Glutamatergic neuron (in vitro differentiated cells): ENCODE measurements at regions not wholly inside any gene's neighbourhood (a gene's known extent, or its start where the extent isn't known, plus 50 kb on each side); places are given as distances from the start of the nearest gene placed in this dataset.

Experiments
- DNase-seq: peaks from one replicate; pipeline ENCODE4 v3.0.0; 2022
- H3K27ac Mint-ChIP-seq: one replicate; pipeline ENCODE4 v1.8.0; 2020; ENCODE audit warnings: mild to moderate bottlenecking, mixed read lengths, inconsistent platforms; ENCODE audit not compliant: unreplicated experiment
- H3K27me3 Mint-ChIP-seq: one replicate; pipeline ENCODE4 v1.8.0; 2020; ENCODE audit warnings: mild to moderate bottlenecking, moderate library complexity, mixed read lengths, inconsistent platforms; ENCODE audit not compliant: unreplicated experiment
- H3K36me3 Mint-ChIP-seq: one replicate; pipeline ENCODE4 v1.8.0; 2020; ENCODE audit warnings: mild to moderate bottlenecking, mixed read lengths, inconsistent platforms; ENCODE audit not compliant: unreplicated experiment
- H3K4me1 Mint-ChIP-seq: one replicate; pipeline ENCODE4 v1.8.0; 2020; ENCODE audit warnings: mild to moderate bottlenecking, low read depth, mixed read lengths, inconsistent platforms; ENCODE audit not compliant: unreplicated experiment
- H3K4me3 Mint-ChIP-seq: one replicate; pipeline ENCODE4 v1.8.0; 2020; ENCODE audit warnings: mild to moderate bottlenecking, mixed read lengths, inconsistent platforms; ENCODE audit not compliant: unreplicated experiment
- H3K9me3 Mint-ChIP-seq: one replicate; pipeline ENCODE4 v1.8.0; 2020; ENCODE audit warnings: mild to moderate bottlenecking, moderate library complexity, mixed read lengths, inconsistent platforms; ENCODE audit not compliant: unreplicated experiment
- TF ChIP-seq, protein P1 (sequence below): fragments of 200-600 bp; sonication (generic); IDR thresholded peaks from one replicate; pipeline ENCODE4 v1.5.0; 2021; ENCODE audit not compliant: partially characterized antibody, unreplicated experiment

GRCh38 chr10:2054728-2055127 lies 317.4 kb upstream of the ADARB2 start:
- no peak for DNase-seq
- TF ChIP-seq, protein P1, sequence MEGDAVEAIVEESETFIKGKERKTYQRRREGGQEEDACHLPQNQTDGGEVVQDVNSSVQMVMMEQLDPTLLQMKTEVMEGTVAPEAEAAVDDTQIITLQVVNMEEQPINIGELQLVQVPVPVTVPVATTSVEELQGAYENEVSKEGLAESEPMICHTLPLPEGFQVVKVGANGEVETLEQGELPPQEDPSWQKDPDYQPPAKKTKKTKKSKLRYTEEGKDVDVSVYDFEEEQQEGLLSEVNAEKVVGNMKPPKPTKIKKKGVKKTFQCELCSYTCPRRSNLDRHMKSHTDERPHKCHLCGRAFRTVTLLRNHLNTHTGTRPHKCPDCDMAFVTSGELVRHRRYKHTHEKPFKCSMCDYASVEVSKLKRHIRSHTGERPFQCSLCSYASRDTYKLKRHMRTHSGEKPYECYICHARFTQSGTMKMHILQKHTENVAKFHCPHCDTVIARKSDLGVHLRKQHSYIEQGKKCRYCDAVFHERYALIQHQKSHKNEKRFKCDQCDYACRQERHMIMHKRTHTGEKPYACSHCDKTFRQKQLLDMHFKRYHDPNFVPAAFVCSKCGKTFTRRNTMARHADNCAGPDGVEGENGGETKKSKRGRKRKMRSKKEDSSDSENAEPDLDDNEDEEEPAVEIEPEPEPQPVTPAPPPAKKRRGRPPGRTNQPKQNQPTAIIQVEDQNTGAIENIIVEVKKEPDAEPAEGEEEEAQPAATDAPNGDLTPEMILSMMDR: no peak
- Mint-ChIP-seq H3K27me3 (no peaks in the 10 kb centered on the region), H3K4me3 (no peak overlapping the region), H3K4me1 (peaks cover 3% of the 10 kb centered on the region), H3K27ac (no peak overlapping the region), H3K9me3 (no peaks in the 10 kb centered on the region), H3K36me3 (peaks cover 6% of the 10 kb centered on the region)

- Mint-ChIP-seq H3K4me1 (no peaks in the 10 kb centered on the region), H3K4me3 (no peak overlapping the region), H3K9me3 (no peaks in the 10 kb centered on the region), H3K27me3 (no peaks in the 10 kb centered on the region), H3K36me3 (peaks cover 6% of the 10 kb centered on the region), H3K27ac (no peak overlapping the region)
- DNase-seq: no peak
- TF ChIP-seq, protein P1: no peak
Measured at GRCh38 chr10:2053805-2054204, 316.5 kb upstream of the ADARB2 start.

GRCh38 chr10:2051108-2051507 lies 313.8 kb upstream of the ADARB2 start:
- TF ChIP-seq, protein P1: no peak
- no peaks in the 10 kb centered on the region for H3K4me1 Mint-ChIP-seq

DNA sequence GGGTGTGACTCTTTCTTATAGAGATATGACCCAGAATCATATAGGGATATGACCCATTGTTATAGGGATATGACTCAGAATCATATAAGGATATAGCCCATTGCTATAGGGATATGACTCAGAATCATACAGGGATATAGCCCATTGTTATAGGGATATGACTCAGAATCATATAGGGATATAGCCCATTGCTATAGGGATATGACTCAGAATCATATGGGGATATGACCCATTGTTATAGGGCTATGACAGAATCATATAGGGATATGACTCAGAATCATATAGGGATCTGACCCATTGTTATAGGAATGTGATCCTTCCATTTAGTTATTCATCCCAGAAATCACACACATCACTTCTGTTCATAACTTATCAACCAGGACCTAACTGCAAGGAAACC lies 312.2 kb upstream of the ADARB2 start:
- Mint-ChIP-seq H3K4me1 (no peaks in the 10 kb centered on the region), H3K4me3 (no peak overlapping the region), H3K27me3 (no peaks in the 10 kb centered on the region), H3K36me3 (peaks cover 6% of the 10 kb centered on the region), H3K27ac (no peak overlapping the region), H3K9me3 (peaks cover 2% of the 10 kb centered on the region)
- TF ChIP-seq, protein P1: no peak
- no peak for DNase-seq

More at GRCh38 chr10:2051108-2051507, 313.8 kb upstream of the ADARB2 start:
- no peak for DNase-seq
- Mint-ChIP-seq H3K4me3 (no peak overlapping the region), H3K27ac (no peak overlapping the region), H3K9me3 (peaks cover 2% of the 10 kb centered on the region), H3K36me3 (peaks cover 6% of the 10 kb centered on the region), H3K27me3 (no peaks in the 10 kb centered on the region)

- Mint-ChIP-seq H3K9me3 (peaks cover 2% of the 10 kb centered on the region), H3K4me3 (no peak overlapping the region), H3K36me3 (peaks cover 6% of the 10 kb centered on the region), H3K4me1 (no peaks in the 10 kb centered on the region), H3K27me3 (no peaks in the 10 kb centered on the region), H3K27ac (no peak overlapping the region)
- no peak for DNase-seq
- TF ChIP-seq, protein P1: no peak
Measured at GRCh38 chr10:2048337-2048973, 311.1 kb upstream of the ADARB2 start.
